Fibroblast of skin of scalp (primary cell): ENCODE measurements at regions not wholly inside any gene's neighbourhood (a gene's known extent, or its start where the extent isn't known, plus 50 kb on each side); places are given as distances from the start of the nearest gene placed in this dataset.
"Not testable (repeated sequence)": the region's sequence is repeated elsewhere in the genome, so short reads cannot be mapped to it uniquely, and the experiment has no call there.

ENCODE experiments used
- DNase-seq: peaks from one replicate; pipeline ENCODE4 v3.0.0-alpha.2; 2013

DNA sequence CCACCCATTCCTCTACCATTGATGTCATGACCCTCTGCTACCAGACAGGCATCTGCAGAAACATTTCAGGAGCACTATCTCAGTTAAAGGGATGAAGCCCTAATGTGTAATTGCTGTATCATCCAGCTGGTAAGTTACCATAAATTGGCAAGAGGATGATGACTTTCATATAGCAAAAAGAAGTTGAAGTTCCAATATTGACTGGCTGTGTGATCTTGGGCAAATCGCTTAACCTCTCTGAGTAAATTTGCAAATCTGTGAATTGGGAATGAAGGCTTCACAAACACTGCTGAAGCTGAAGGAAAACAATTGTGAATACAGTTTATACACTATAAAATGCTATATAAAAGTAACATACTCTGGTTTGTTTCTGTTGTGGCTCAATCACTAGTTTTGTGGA is 89.5 kb upstream of the PHACTR1 start:
- DNase-seq = no peak

GRCh38 chr6:12628327-12628726 is 88.2 kb upstream of the PHACTR1 start:
- no peak for DNase-seq

GRCh38 chr6:12633746-12634145 is 82.8 kb upstream of the PHACTR1 start:
- DNase-seq = not testable (repeated sequence)

DNA sequence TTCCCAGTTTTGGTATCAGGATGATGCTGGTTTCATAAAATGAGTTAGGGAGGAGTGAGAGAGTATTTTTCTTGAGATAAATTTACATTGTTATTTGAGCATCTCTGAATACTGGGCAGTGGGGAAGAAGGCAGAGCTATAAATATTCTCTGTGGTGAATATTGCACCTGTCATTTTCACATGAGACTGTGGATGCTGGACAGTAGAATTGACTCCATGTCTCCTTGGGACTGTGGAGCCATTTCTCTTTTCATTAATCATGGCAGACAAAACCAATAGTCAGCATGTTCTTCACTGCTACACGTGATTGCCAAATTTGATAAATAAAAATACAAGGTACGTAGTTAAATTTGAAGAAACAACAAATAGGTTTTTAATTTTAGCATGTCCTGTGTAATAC is 81.2 kb upstream of the PHACTR1 start:
- no peak for DNase-seq

GRCh38 chr6:12635813-12636212 is 80.8 kb upstream of the PHACTR1 start:
- DNase-seq = peak; percentile 71

DNA sequence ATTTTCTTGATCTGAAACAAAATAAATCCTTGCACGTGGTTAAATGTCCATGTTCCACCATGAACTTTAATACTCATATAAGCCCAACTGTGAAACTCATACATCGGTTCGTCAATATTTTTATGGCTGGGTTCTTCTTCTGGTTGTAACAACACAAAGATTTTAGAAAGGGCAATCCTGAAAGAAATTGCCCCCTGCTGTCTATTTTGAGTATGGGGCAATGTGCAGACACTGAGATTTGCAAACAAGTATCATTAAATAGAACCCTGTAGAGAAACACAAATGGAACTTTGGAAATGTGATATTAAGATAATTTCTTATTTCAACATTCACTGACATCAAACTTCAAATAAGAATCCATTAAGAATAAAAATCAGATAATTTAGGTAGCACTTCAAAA is 80.2 kb upstream of the PHACTR1 start:
- no peak for DNase-seq

GRCh38 chr6:12637960-12638641 is 78.5 kb upstream of the PHACTR1 start:
- peak; percentile 85 for DNase-seq

DNA sequence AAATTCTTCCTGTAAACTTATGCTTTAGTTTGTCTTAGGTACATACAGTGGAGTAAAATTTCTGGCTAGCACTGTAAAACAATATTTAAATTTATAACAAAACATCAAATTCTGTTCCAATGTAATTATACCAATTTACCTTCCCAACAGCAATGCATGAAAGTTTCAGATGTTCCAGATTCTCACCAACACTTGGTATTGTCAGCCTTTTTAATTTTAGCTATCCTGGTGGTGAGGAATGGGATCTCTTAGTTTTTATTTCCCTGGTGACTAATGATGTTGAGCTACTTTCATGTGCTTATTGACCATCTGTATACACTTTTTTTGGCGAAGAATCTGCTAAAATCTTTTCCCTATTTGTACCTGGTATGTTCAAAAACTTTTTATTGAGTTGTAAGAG is 76.1 kb upstream of the PHACTR1 start:
- no peak for DNase-seq

DNA sequence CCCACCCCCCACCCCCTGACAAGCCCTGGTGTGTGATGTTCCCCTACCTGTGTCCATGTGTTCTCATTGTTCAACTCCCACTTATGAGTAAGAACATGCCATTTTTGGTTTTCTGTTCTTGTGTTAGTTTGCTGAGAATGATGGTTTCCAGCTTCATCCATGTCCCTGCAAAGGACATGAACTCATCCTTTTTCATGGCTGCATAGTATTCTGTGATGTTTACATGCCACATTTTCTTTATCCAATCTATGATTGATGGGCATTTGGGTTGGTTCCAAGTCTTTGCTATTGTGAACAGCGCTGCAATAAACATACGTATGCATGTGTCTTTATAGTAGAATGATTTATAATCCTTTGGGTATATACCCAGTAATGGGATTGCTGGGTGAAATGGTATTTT is 74.8 kb upstream of the PHACTR1 start:
- not testable (repeated sequence) for DNase-seq

GRCh38 chr6:12645941-12646340 is 70.6 kb upstream of the PHACTR1 start:
- DNase-seq = no peak

DNA sequence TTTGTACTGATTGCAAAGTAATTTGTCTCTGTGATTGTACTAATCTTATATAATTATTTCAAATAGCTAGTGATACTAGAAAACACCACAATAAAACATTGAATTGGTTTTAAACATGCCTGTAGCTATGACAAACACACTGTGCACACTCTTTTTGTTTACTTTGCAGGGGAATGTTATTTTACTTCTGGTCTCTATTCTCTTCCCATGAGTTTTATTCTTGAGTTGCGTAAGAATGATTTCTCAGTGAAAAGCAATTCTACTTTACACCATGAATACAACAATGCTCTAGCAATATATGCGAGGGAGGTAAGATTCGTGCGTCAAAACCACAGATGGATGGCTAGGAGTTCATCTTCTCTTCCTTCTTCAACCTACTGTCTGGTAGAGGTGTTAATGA is 68.4 kb upstream of the PHACTR1 start:
- no peak for DNase-seq

GRCh38 chr6:12649325-12649724 is 67.2 kb upstream of the PHACTR1 start:
- no peak for DNase-seq

DNA sequence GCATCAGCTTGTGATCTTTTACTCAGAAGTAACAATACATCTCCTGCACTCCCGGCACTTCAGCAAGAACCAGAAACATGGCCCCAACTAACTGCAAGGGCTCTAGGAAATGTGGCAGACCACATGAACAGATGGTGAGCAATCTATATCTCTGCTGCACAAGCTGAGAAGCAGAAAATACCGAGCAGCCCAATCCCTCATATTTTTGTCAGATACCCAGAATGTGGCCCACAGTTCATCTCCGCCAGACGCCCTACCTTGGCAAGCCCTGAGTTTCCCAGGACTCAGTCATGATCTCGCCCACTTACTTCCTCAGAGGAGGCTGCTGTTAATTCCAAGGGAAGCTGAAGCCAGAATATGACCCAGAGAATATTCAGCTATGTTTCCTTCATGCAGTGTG is 63.1 kb upstream of the PHACTR1 start:
- DNase-seq = no peak

DNA sequence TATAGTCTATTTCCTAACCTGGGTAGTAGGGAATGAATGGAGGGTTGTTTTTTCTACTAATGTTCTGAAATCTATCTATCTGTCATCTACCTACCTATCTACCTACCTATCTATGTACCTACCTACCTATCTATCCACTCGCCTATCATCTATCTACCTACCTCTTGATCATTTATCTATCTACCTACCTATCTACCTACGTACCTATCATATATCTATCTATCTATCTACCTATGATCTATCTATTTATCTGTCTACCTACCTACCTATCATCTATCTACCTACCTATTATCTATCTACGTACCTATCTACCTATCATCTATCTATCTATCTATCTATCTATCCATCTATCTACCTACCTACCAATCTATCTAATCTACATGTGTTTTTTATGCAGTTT is 62.5 kb upstream of the PHACTR1 start:
- no peak for DNase-seq

GRCh38 chr6:12654514-12654913 is 62.1 kb upstream of the PHACTR1 start:
- no peak for DNase-seq

- DNase-seq = no peak
These were observed 59.7 kb upstream of the PHACTR1 start for GRCh38 chr6:12656906-12657305.

DNA sequence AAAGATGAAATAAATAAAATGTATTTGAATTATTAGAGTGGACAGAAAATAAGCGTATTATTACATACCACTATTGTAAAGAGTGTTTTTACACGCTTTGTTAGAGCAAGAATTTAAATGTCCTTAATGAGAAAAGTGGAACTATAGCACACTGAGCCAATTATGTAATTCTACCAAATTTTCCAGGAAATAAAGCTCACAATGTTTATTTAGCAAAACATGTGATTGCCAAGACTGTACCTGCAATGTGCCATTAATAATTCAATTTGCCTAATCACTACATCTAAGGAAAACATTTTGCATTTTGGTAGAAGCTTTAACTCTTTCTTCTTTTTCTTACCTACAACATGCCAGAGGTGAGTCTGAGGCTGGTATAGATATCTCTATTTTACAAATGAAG is 58.7 kb upstream of the PHACTR1 start:
- no peak for DNase-seq

- no peak for DNase-seq
These were observed 55.0 kb upstream of the PHACTR1 start for GRCh38 chr6:12661432-12662089.
